PC-3 (cell line): ENCODE measurements at regions not wholly inside any gene's neighbourhood (a gene's known extent, or its start where the extent isn't known, plus 50 kb on each side); places are given as distances from the start of the nearest gene placed in this dataset.

Experiments used
- EZH2 ChIP-seq: fragments of 300-600 bp; sonication (generic); IDR thresholded peaks from one replicate; pipeline ENCODE4 v1.6.1; 2017; ENCODE audit warnings: antibody characterized with exemption, mild to moderate bottlenecking, low read length; ENCODE audit not compliant: unreplicated experiment
- EZH2phosphoT487 ChIP-seq: fragments of 300-600 bp; sonication (generic); IDR thresholded peaks from 2 replicates; pipeline ENCODE4 v1.6.1; 2018; ENCODE audit warnings: mild to moderate bottlenecking, antibody characterized with exemption, low read length, borderline replicate concordance
- TF ChIP-seq, protein P1 (sequence below): fragments of 300-600 bp; sonication (generic); conservative IDR thresholded peaks from 2 replicates; pipeline ENCODE4 v1.5.1; 2017; ENCODE audit warnings: antibody characterized with exemption, low read depth, mild to moderate bottlenecking, low read length

GRCh38 chr5:71939452-71940230 lies 167.6 kb upstream of the MAP1B start:
- TF ChIP-seq EZH2, result no peak
- TF ChIP-seq EZH2phosphoT487, result no peak
- TF ChIP-seq, protein P1, sequence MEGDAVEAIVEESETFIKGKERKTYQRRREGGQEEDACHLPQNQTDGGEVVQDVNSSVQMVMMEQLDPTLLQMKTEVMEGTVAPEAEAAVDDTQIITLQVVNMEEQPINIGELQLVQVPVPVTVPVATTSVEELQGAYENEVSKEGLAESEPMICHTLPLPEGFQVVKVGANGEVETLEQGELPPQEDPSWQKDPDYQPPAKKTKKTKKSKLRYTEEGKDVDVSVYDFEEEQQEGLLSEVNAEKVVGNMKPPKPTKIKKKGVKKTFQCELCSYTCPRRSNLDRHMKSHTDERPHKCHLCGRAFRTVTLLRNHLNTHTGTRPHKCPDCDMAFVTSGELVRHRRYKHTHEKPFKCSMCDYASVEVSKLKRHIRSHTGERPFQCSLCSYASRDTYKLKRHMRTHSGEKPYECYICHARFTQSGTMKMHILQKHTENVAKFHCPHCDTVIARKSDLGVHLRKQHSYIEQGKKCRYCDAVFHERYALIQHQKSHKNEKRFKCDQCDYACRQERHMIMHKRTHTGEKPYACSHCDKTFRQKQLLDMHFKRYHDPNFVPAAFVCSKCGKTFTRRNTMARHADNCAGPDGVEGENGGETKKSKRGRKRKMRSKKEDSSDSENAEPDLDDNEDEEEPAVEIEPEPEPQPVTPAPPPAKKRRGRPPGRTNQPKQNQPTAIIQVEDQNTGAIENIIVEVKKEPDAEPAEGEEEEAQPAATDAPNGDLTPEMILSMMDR, result no peak
